OCI-LY7 (cell line): ENCODE measurements at regions not wholly inside any gene's neighbourhood (a gene's known extent, or its start where the extent isn't known, plus 50 kb on each side); places are given as distances from the start of the nearest gene placed in this dataset.
A peak's percentile ranks its signal among the peaks of the same experiment; 100 is the strongest.

Source experiments
- BruUV-seq: library from RNA; stranded (reverse); fragments of 400-500 nt; replicated peaks from 2 replicates; lab custom pipeline; 2021; lab: Mats Ljungman, UMichigan
- CTCF ChIA-PET: fragments of 300-600 bp; sonication (Branson Sonifier 250); formaldehyde crosslinking; loops from one replicate; lab custom pipeline; 2022; ENCODE audit warnings: antibody characterized with exemption; ENCODE audit not compliant: unreplicated experiment; lab: Charles Lee
- POLR2A ChIA-PET: fragments of 300-600 bp; sonication (Branson Sonifier 250); formaldehyde crosslinking; loops from one replicate; lab custom pipeline; 2022; ENCODE audit warnings: antibody characterized with exemption; lab: Charles Lee
- DNase-seq: peaks from one replicate; pipeline ENCODE4 v3.0.0-alpha.2; 2015; ENCODE audit warnings: low spot score
- H2AFZ ChIP-seq: fragments of 200-600 bp; sonication (generic), shearing (Covaris generic); 2 replicates; pipeline ENCODE4 v1.6.1; 2014; ENCODE audit warnings: mild to moderate bottlenecking, antibody characterized with exemption, low read length, moderate library complexity
- H3K27ac ChIP-seq: fragments of 200-600 bp; sonication (generic); 2 replicates; pipeline ENCODE4 v1.5.1; 2014; ENCODE audit warnings: mixed run types, low read depth, mild to moderate bottlenecking, moderate library complexity, low read length, inconsistent platforms; ENCODE audit not compliant: poor library complexity, severe bottlenecking
- H3K36me3 ChIP-seq: fragments of 200-600 bp; sonication (generic); 2 replicates; pipeline ENCODE4 v1.6.1; 2014; ENCODE audit warnings: mild to moderate bottlenecking, antibody characterized with exemption, low read length, moderate library complexity, mixed read lengths; ENCODE audit not compliant: insufficient read depth
- H3K4me1 ChIP-seq: fragments of 200-600 bp; sonication (generic); 2 replicates; pipeline ENCODE4 v1.5.1; 2014; ENCODE audit warnings: mild to moderate bottlenecking, low read length; ENCODE audit not compliant: insufficient read depth, poor library complexity, severe bottlenecking
- H3K4me2 ChIP-seq: fragments of 200-600 bp; sonication (generic); 2 replicates; pipeline ENCODE4 v1.6.1; 2014; ENCODE audit warnings: mild to moderate bottlenecking, low read length
- H3K4me3 ChIP-seq: fragments of 200-600 bp; sonication (generic); 2 replicates; pipeline ENCODE4 v1.5.1; 2014; ENCODE audit warnings: mild to moderate bottlenecking, low read depth, low read length; ENCODE audit not compliant: poor library complexity, severe bottlenecking
- H3K79me2 ChIP-seq: fragments of 200-600 bp; sonication (generic); 2 replicates; pipeline ENCODE4 v1.6.1; 2016; ENCODE audit warnings: low read depth, mild to moderate bottlenecking, low read length, moderate library complexity, mixed read lengths; ENCODE audit not compliant: insufficient read depth
- H3K9me2 ChIP-seq: fragments of 200-600 bp; sonication (generic); 2 replicates; pipeline ENCODE4 v1.6.1; 2016; ENCODE audit warnings: mild to moderate bottlenecking, low read length, mixed read lengths; ENCODE audit not compliant: insufficient read depth
- H3K9me3 ChIP-seq: fragments of 200-600 bp; sonication (generic); 2 replicates; pipeline ENCODE4 v1.6.1; 2014; ENCODE audit warnings: mild to moderate bottlenecking, mixed run types, low read length, mixed read lengths
- H4K20me1 ChIP-seq: fragments of 200-600 bp; sonication (generic); 2 replicates; pipeline ENCODE4 v1.6.1; 2014; ENCODE audit warnings: mild to moderate bottlenecking, antibody characterized with exemption, low read length, moderate library complexity, mixed read lengths; ENCODE audit not compliant: insufficient read depth
- CTCF ChIP-seq: fragments of 200-600 bp; sonication (generic); conservative IDR thresholded peaks from 2 replicates; pipeline ENCODE4 v1.5.1; 2014; ENCODE audit warnings: mild to moderate bottlenecking, antibody characterized with exemption, low read length, moderate library complexity, mixed read lengths
- EZH2phosphoT487 ChIP-seq: fragments of 200-600 bp; sonication (generic); IDR thresholded peaks from 2 replicates; pipeline ENCODE4 v1.6.1; 2018; ENCODE audit warnings: low read depth, borderline replicate concordance, mild to moderate bottlenecking, mixed run types, antibody characterized with exemption, low read length, moderate library complexity, mixed read lengths
- intact Hi-C: fragments of 100-400 bp; cut with micrococcal nuclease; formaldehyde crosslinking; loops from one replicate; pipeline ENCODE4 v1.10.0; 2022; ENCODE audit not compliant: unreplicated experiment

GRCh38 chr4:23005691-23006090 is 313.0 kb downstream of the GBA3 start:
- Histone ChIP-seq H3K9me3 (no peaks in the 10 kb centered on the region), H3K27ac (no peak overlapping the region), H3K9me2 (no peaks in the 10 kb centered on the region), H3K4me1 (no peaks in the 10 kb centered on the region), H2AFZ (no peak overlapping the region), H3K4me3 (no peak overlapping the region), H3K79me2 (no peaks in the 10 kb centered on the region), H4K20me1 (no peaks in the 10 kb centered on the region), H3K36me3 (no peaks in the 10 kb centered on the region), H3K4me2 (no peak overlapping the region)
- no TSS peak for BruUV-seq
- ChIA-PET CTCF (no interaction called here), POLR2A (no interaction called here)
- no peak for TF ChIP-seq CTCF
- no peak for TF ChIP-seq EZH2phosphoT487
- no peak for DNase-seq
- intact Hi-C loops: no loop called here

- Histone ChIP-seq H3K4me3 (no peak overlapping the region), H3K27ac (no peak overlapping the region), H4K20me1 (no peaks in the 10 kb centered on the region), H3K9me3 (no peaks in the 10 kb centered on the region), H3K36me3 (no peaks in the 10 kb centered on the region), H2AFZ (no peak overlapping the region), H3K79me2 (no peaks in the 10 kb centered on the region), H3K4me1 (no peaks in the 10 kb centered on the region), H3K4me2 (no peak overlapping the region), H3K9me2 (no peaks in the 10 kb centered on the region)
- no TSS peak for BruUV-seq
- TF ChIP-seq CTCF (no peak), EZH2phosphoT487 (no peak)
- POLR2A ChIA-PET: interaction anchor here (0.6 to 1.2 kb wide), 2 partner anchors 31 to 638 kb away, joined by 3 to 5 read pairs; no protein-coding TSS in a partner anchor
- intact Hi-C loops: no loop called here
- no peak for DNase-seq
- CTCF ChIA-PET: no interaction called here
Measured at GRCh38 chr4:23001478-23001877, 308.7 kb downstream of the GBA3 start.

GRCh38 chr4:22999419-22999818 is 306.7 kb downstream of the GBA3 start:
- no peak overlapping the region for H3K27ac ChIP-seq
- H3K9me3 ChIP-seq: no peaks in the 10 kb centered on the region
- H3K4me1 ChIP-seq: no peaks in the 10 kb centered on the region
- H4K20me1 ChIP-seq: no peaks in the 10 kb centered on the region
- H3K9me2 ChIP-seq: no peaks in the 10 kb centered on the region
- H3K4me3 ChIP-seq: no peak overlapping the region
- ChIA-PET POLR2A (interaction anchor here (0.9 kb wide), 1 partner anchor 9 kb away, joined by 3 read pairs; no protein-coding TSS in a partner anchor), CTCF (no interaction called here)
- H3K36me3 ChIP-seq: no peaks in the 10 kb centered on the region
- H2AFZ ChIP-seq: no peak overlapping the region
- 0 out of 2 replicates have a peak, but pooled peaks have one; percentile 21 for TF ChIP-seq CTCF
- no peak for TF ChIP-seq EZH2phosphoT487
- no peak overlapping the region for H3K4me2 ChIP-seq
- no TSS peak for BruUV-seq
- DNase-seq: no peak
- intact Hi-C loops: no loop called here
- H3K79me2 ChIP-seq: no peaks in the 10 kb centered on the region
